Adrenal gland (tissue), 5 donors: ENCODE measurements at regions not wholly inside any gene's neighbourhood (a gene's known extent, or its start where the extent isn't known, plus 50 kb on each side); places are given as distances from the start of the nearest gene placed in this dataset.

Experiments used
- POLR2A ChIP-seq, 2 donors: fragments of 450-650 bp; IDR thresholded peaks; one replicate each; pipeline ENCODE4 v1.6.1; 2017; ENCODE audit warnings: antibody characterized with exemption in 2 of 2, mild to moderate bottlenecking in 2 of 2, moderate library complexity in 1 of 2
- TF ChIP-seq, protein P1 (sequence below), 6 experiments: fragments of 450-650 bp in 4 of 6; fragments of 200-600 bp in 2 of 6; sonication (generic) in 1 of 6; IDR thresholded peaks; 1 replicate in 5 of 6; 2 replicates in 1 of 6; pipeline versions ENCODE4 v1.5.1 to v1.8.0; 2016 to 2021; ENCODE audit warnings: antibody characterized with exemption in 6 of 6, mild to moderate bottlenecking in 2 of 6, moderate library complexity in 1 of 6
- donor health status: DM: no; HTN: no; CAD: no.

DNA sequence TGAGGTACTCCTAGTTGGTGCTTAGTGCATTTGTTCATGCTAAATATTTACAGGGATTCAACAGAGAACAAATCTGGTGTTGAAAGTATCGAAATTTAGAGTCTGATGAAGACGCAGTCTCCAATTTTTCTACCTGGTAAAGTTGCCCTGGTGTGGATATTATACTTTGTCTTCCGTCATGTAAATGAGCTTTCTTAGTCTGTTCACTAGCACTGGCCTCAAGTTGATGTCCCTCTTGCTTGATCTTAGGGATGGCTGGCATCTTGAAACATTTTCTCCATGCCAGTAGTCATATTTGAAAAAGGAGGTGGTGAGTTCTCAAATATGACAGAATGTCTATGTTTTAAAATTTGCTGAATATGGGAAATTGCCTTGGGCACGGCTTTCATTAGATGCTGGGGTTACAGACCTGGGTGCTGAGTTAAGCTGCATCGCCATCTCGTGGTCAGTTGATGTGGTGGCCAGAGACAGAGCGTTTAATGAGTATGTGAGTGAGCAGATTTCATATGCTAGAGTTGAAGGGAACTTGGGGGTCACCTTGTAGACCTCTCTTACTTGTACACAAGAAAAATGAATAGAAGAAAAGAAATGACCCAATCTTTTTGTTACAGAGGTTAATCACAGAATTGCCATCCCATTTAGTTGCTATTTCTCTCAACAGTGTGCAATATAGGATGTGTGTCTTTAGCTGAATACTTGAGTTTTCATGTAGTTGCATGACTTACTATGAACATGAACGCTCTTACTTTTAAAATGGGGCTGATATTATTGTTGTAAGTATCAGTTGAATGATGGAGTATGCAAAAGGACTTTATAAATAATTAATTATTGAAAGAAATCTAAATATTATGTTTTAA, 172.8 kb upstream of the DCN start:
- TF ChIP-seq, protein P1, sequence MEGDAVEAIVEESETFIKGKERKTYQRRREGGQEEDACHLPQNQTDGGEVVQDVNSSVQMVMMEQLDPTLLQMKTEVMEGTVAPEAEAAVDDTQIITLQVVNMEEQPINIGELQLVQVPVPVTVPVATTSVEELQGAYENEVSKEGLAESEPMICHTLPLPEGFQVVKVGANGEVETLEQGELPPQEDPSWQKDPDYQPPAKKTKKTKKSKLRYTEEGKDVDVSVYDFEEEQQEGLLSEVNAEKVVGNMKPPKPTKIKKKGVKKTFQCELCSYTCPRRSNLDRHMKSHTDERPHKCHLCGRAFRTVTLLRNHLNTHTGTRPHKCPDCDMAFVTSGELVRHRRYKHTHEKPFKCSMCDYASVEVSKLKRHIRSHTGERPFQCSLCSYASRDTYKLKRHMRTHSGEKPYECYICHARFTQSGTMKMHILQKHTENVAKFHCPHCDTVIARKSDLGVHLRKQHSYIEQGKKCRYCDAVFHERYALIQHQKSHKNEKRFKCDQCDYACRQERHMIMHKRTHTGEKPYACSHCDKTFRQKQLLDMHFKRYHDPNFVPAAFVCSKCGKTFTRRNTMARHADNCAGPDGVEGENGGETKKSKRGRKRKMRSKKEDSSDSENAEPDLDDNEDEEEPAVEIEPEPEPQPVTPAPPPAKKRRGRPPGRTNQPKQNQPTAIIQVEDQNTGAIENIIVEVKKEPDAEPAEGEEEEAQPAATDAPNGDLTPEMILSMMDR (IDR thresholded peaks at IDR 0.05), result peak; percentile 68 to 86 (median 80)
- no peak for TF ChIP-seq POLR2A (IDR thresholded peaks at IDR 0.05)
